ENCODE measurements at regions not wholly inside any gene's neighbourhood (a gene's known extent, or its start where the extent isn't known, plus 50 kb on each side); places are given as distances from the start of the nearest gene placed in this dataset.

DNA sequence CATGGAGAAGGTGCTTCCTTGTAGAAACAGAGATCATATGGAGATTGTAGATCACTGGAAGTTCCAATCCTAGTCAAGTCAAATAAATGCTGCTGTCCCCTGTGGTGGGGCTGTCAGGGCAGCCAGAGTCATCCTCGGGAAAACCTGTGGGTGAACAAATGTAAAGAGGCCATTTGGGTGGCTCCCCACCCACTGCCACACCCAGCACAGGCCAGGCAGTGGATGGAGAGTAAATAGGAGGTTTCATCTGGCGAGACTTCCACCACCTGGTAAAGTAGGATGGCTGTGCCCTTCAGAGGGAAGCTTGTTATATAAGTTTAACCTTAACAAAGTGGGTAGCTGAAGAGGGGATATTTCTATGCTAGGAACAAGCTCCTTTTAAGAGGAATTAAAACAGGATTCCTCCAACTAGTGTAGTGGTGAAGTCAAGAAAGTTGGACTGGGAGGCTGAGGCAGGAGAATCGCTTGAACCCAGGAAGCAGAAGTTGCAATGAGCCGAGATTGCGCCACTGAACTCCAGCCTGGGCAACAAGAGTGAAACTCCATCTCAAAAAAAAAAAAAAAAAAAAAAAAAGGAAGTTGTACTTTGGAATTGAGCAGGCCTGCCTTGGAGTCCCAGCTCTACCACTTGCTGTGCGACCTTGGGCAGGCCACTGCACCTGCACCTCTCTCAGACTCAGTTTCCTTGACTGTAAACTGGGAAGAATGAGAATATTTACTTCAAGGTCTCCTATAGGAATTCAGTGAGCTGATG, 273.7 kb downstream of the PTTG2 start (continued):
- TF ChIP-seq GRHL1 (CRISPR knock-in tag; conservative IDR thresholded peaks at IDR 0.05) (no peak), TP53 (CRISPR knock-in tag; conservative IDR thresholded peaks at IDR 0.05) (no peak), ZNF362 (CRISPR knock-in tag; IDR thresholded peaks at IDR 0.05; ENCODE audit: borderline replicate concordance) (peak; percentile 87), RNF219 (CRISPR knock-in tag; IDR thresholded peaks at IDR 0.05) (no peak), ZNF770 (CRISPR knock-in tag; IDR thresholded peaks at IDR 0.05) (0 out of 2 replicates have a peak, but pooled peaks have one; percentile 18), ZFP91 (CRISPR knock-in tag; IDR thresholded peaks at IDR 0.05; ENCODE audit: borderline replicate concordance) (no peak), ZNF737 (CRISPR knock-in tag; IDR thresholded peaks at IDR 0.05; ENCODE audit: borderline replicate concordance) (no peak), POGK (CRISPR knock-in tag; conservative IDR thresholded peaks at IDR 0.05) (no peak), CENPT (CRISPR knock-in tag; IDR thresholded peaks at IDR 0.05; ENCODE audit: low read depth) (no peak)
- TF ChIP-seq, protein P1, sequence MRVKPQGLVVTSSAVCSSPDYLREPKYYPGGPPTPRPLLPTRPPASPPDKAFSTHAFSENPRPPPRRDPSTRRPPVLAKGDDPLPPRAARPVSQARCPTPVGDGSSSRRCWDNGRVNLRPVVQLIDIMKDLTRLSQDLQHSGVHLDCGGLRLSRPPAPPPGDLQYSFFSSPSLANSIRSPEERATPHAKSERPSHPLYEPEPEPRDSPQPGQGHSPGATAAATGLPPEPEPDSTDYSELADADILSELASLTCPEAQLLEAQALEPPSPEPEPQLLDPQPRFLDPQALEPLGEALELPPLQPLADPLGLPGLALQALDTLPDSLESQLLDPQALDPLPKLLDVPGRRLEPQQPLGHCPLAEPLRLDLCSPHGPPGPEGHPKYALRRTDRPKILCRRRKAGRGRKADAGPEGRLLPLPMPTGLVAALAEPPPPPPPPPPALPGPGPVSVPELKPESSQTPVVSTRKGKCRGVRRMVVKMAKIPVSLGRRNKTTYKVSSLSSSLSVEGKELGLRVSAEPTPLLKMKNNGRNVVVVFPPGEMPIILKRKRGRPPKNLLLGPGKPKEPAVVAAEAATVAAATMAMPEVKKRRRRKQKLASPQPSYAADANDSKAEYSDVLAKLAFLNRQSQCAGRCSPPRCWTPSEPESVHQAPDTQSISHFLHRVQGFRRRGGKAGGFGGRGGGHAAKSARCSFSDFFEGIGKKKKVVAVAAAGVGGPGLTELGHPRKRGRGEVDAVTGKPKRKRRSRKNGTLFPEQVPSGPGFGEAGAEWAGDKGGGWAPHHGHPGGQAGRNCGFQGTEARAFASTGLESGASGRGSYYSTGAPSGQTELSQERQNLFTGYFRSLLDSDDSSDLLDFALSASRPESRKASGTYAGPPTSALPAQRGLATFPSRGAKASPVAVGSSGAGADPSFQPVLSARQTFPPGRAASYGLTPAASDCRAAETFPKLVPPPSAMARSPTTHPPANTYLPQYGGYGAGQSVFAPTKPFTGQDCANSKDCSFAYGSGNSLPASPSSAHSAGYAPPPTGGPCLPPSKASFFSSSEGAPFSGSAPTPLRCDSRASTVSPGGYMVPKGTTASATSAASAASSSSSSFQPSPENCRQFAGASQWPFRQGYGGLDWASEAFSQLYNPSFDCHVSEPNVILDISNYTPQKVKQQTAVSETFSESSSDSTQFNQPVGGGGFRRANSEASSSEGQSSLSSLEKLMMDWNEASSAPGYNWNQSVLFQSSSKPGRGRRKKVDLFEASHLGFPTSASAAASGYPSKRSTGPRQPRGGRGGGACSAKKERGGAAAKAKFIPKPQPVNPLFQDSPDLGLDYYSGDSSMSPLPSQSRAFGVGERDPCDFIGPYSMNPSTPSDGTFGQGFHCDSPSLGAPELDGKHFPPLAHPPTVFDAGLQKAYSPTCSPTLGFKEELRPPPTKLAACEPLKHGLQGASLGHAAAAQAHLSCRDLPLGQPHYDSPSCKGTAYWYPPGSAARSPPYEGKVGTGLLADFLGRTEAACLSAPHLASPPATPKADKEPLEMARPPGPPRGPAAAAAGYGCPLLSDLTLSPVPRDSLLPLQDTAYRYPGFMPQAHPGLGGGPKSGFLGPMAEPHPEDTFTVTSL (CRISPR knock-in tag; IDR thresholded peaks at IDR 0.05; ENCODE audit: borderline replicate concordance), result no peak
